Endothelial cell of hepatic sinusoid (primary cell): ENCODE measurements at regions not wholly inside any gene's neighbourhood (a gene's known extent, or its start where the extent isn't known, plus 50 kb on each side); places are given as distances from the start of the nearest gene placed in this dataset.
"Not testable (repeated sequence)": the region's sequence is repeated elsewhere in the genome, so short reads cannot be mapped to it uniquely, and the experiment has no call there.

Experiments used
- in situ Hi-C: cut with HindIII; loops from 2 replicates; pipeline ENCODE4 v1.10.0; 2017; ENCODE audit warnings: low sequenced_read_pairs

DNA sequence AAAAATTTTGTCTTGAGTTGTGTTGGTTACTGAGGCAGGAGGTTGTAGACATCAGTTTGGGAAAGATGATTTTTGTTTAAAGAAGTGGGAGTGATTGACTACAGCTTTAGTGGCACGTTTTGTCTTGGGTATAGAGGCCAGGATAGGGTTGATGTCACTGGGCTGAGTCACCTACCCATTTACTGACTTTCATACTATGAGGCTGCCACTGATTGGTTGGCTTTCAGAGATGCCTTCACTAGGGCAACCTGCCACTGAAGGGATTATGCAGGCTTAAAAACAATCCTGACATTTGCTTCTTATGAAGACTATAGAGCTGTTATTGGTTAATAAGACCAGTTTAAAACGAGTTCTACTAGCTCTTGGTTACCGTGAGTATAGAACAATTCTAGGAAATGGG, 479.1 kb downstream of the SOX11 start:
- in situ Hi-C loops: no loop called here

DNA sequence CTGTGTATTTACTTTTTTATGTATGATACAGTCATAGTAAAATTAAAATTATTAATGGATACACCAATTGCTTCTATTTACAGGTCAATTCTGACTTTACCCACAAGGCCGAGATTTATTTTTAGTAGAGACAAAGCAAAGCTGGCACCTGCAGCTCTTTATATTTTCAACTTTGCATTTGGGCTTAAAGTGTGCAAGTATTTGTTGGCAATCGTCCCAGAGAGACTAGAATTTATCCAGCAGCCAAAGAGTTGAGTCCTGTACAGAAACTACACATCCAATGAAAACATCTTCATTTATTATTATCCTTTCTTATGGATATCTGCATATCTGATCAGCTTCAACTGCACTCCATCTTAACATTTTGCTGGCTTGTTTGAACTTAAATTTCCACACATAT, 485.6 kb downstream of the SOX11 start:
- in situ Hi-C loops: no loop called here

- in situ Hi-C loops: no loop called here
Observed at GRCh38 chr2:6181525-6181924, 489.3 kb downstream of the SOX11 start.

- in situ Hi-C loops: no loop called here
Observed at GRCh38 chr2:6181926-6182325, 489.7 kb downstream of the SOX11 start.

DNA sequence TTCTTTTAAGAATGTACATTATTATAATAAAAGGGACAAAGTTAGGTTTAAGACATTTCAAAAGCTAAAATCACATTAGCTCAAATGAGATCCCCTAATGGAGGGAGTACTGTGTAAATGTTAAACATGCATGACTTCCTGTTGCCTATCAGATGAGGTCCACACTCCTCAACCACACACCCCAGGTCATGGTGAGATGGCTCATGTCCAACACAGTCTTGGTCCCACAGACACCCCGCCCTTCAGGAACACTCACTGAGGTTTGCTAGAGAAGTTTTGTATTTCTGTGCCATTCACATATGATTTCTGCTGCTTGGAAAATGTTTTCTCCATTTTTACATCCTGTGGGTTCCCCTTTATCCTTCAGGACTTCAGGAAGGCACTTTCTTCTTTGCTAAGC, 491.0 kb downstream of the SOX11 start:
- in situ Hi-C loops: no loop called here

DNA sequence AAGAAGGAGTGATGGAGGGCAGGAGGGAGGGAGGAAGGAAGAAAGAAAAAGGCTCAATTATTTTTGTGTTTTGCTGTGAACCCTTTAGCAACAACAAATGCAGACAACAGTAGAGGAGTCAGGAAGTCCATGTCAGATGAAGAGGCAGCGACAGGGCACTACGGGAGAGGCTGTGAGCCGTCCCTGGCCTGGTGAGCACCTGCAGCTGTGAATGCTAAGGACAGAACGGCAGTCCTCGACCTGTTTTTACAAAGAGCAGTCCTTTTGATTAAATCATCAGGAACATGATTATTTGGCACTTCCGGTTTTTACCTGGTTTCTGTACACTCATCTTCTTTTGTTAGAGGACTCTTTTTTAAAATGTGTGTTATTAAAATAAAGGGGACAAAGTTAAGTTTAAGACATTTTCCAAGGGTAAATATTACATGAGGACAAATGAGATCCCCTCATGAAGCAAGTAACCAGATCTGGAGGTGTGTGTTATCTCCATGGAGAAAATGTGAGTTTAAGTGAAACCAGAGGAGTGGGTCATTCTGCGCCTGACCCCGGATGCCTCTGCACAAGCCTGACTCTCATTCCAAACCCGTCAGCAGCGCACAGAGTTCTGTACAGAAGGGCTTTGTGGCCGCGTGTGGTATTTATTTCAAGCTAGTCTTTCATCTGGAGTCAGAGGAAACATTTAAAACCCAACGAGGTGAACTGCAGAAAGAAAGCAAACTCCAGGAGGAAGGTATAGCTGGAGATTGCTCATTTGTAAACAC, 492.5 kb downstream of the SOX11 start:
- in situ Hi-C loops: no loop called here

DNA sequence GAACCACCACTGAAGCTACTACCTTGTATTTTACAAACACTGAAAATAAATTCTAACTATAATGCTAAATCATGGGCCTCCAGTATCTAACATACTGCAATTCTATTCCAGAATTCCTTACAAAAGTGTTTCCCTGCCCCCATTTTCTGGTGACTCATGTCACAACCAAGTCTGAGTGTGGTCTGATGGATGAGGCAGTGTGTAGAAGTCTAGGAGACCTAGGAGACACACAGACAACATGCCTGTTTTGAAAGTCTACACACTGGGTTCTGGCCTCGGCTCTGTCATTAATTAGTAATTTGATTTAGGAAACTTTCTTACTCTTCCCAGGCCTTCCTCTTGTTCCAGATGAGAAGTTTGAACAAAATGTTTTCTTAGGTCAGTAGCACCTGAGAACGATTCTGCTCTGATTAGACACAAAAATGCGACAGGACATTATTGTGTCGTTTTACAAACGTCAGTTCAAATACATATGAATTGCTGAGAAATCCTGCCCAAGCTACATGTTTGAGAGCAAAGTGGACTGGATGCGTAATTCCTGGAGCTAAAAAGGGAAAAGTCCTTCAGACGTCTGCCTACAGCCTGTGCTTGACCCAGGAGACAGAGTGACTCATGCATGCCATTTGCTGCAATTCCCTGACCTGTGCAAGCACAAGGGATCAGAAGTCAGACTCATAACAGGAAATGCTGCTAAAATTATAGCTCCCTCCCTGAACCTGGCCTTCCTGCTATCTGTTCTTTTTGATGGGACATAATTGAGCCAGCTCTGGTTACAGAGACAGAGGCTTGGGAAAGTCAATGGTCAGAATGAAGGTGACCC, 494.4 kb downstream of the SOX11 start:
- in situ Hi-C loops: no loop called here

GRCh38 chr2:6196449-6196848, 504.3 kb downstream of the SOX11 start:
- in situ Hi-C loops: no loop called here

DNA sequence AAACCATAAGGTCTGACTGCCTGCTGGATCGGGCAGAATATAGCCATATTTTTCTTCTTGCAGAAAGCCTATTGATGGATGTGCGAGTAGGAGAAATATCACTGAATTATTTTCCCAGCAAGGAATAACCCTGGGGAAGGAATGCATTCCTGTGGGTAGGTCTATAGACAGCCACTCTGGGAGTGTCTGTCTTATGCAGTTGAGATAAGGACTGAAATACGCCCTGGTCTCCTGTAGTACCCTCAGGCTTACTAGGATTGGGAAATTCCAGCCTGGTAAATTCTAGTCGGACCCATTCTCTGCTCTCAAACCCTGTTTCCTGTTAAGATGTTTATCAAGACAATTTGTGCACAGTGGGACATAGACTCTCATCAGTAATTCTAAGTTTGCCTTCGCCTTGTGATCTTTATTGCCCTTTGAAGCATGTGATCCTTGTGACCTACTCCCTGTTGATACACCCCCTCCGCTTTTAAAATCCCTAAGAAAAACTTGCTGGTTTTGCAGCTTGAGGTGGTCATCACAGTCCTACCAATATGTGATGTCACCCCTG, 506.3 kb downstream of the SOX11 start:
- in situ Hi-C loops: not testable (repeated sequence)

DNA sequence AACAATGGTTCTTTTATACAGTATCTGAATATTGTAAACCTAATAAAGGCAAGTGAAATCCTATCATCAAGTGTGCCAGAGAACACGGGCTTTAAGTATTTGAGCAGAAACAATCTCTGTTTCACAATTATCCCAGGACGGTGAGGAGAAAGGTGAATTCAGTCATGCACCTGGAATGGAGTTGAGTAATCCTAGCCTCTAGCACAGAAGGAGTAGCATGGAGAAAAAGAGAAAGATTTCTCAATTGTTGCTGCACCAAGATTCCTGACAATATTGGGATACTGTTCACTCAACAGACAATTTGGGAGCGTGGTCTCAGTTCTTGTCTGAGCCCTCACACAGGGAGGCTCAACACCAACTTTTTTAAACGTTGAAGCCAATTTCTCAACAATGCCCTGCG, 510.6 kb downstream of the SOX11 start:
- in situ Hi-C loops: no loop called here

DNA sequence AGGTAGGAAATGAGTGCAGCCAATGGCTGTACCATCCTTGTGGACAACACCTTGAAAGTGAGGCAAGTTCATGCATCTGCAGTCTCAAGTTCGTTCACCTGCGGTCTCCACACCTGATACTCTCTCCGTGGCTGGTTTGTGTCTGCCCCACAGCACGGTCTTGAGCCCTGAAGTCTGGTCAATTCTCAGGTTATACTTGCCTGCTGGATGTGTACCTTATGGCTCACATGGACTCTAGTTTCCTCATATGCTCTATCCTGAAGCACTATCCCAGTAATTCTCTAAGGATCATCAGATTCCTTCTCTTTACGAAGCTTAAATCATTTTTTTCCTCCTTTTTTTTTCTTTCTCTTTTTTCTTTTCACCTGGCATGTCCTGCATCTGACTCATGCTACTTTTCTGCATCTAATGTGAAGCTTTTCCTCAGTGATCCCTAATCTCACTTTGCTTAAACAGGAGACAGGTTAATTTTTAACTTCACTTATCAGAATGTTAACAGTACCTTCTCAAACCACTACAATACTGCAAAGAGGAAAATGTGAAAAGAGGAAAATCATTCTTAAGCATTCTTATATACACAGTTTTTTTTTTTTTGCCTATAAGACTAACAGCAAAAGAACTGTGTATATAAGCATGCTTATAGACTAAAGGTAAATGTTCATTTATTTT, 511.2 kb downstream of the SOX11 start:
- in situ Hi-C loops: no loop called here

- in situ Hi-C loops: no loop called here
Observed at GRCh38 chr2:6206882-6207281, 514.7 kb downstream of the SOX11 start.

GRCh38 chr2:6211236-6211635, 519.1 kb downstream of the SOX11 start:
- in situ Hi-C loops: no loop called here

- in situ Hi-C loops: no loop called here
Observed at GRCh38 chr2:6212491-6212890, 520.3 kb downstream of the SOX11 start.

DNA sequence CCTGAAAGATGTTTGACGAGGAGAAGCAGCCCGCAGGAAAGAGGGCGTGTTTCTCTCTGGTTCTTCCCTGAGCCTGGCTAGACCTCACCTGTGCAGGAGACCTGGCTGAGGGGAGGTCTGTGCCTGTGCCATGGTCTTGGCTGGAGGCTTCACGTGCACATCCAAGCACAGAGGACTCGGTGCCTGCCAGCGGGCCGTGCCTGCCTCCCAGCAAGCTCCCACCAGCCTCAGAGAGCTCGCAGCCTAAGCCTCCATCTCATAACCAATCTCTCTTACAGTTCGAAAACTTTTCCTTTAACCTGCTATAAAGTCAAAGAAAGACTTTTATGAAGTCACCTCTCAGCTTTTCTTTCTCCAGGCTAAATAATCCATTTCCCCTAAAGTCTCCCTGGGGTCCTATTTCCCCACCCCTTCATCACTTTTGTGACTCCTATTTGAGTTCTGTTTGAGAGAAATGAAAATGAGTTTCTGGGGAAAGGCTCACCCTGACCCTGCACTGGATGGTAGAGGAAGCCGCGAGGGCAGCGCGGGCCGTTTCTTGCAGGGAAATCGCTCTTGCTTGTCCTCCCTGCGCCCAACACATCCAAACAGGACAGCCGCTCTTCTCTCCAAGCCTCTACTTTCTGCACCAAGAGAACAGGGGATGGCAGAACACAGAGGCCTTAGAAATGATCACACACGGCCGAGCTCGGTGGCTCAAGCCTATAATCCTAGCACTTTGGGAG, 521.0 kb downstream of the SOX11 start:
- in situ Hi-C loops: no loop called here

DNA sequence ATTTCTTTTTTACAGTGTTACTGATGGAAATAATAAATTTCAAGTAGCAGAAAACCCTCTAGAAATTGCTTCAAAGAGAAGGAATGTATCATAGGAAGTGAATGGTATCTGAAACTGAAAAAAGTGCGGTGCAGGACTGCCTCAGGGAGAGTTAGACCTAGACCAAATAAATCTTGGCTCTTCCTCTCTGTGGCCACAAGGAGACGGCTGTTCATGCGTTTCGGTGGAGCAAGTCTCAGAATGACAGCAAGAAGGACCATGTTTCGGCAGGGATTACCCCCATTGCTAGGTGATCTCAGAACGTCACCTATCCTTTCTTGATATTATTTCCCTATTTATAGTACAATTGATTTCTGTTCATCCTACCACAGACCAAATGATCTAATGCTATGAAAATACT, 522.3 kb downstream of the SOX11 start:
- in situ Hi-C loops: no loop called here

- in situ Hi-C loops: no loop called here
Observed at GRCh38 chr2:6215053-6215452, 522.9 kb downstream of the SOX11 start.

- in situ Hi-C loops: no loop called here
Observed at GRCh38 chr2:6216234-6216633, 524.0 kb downstream of the SOX11 start.

DNA sequence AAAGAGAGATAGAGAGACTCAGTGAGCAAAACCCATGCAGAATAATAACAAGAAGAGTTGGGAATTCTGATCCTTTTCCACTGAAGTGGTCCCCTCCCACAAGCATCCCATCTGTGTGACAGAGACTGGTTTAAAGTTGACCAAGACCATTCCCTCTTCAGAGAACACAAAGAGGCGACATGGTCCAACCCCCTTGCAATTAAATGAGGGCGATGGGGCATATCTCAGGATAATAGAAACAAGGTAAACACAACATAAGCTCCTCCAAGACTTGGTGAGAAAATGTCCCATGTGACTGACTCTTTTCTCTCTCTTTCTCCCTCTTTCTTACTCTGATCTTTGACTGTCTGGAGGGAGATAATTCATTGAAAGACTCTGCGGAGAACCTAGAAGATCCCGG, 526.7 kb downstream of the SOX11 start:
- in situ Hi-C loops: no loop called here

GRCh38 chr2:6219906-6220305, 527.7 kb downstream of the SOX11 start:
- in situ Hi-C loops: no loop called here

- in situ Hi-C loops: no loop called here
Observed at GRCh38 chr2:6222296-6222695, 530.1 kb downstream of the SOX11 start.
